Endothelial cell (in vitro differentiated cells): ENCODE measurements at regions not wholly inside any gene's neighbourhood (a gene's known extent, or its start where the extent isn't known, plus 50 kb on each side); places are given as distances from the start of the nearest gene placed in this dataset.

Experiments used
- DNase-seq: peaks from one replicate; pipeline ENCODE4 v3.0.0; 2021; ENCODE audit warnings: low spot score
- H3K27ac Mint-ChIP-seq: one replicate; pipeline ENCODE4 v1.8.0; 2021; ENCODE audit warnings: mixed read lengths, inconsistent platforms; ENCODE audit not compliant: unreplicated experiment
- H3K27me3 Mint-ChIP-seq: one replicate; pipeline ENCODE4 v1.8.0; 2021; ENCODE audit warnings: mild to moderate bottlenecking, moderate library complexity, mixed read lengths, inconsistent platforms; ENCODE audit not compliant: unreplicated experiment
- H3K36me3 Mint-ChIP-seq: one replicate; pipeline ENCODE4 v1.8.0; 2021; ENCODE audit warnings: mild to moderate bottlenecking, low read depth, mixed read lengths, inconsistent platforms; ENCODE audit not compliant: unreplicated experiment
- H3K4me1 Mint-ChIP-seq: one replicate; pipeline ENCODE4 v1.8.0; 2021; ENCODE audit warnings: mild to moderate bottlenecking, mixed read lengths, inconsistent platforms; ENCODE audit not compliant: unreplicated experiment
- H3K4me3 Mint-ChIP-seq: one replicate; pipeline ENCODE4 v1.8.0; 2021; ENCODE audit warnings: mild to moderate bottlenecking, mixed read lengths, inconsistent platforms; ENCODE audit not compliant: unreplicated experiment
- H3K9me3 Mint-ChIP-seq: one replicate; pipeline ENCODE4 v1.8.0; 2021; ENCODE audit warnings: mixed read lengths, inconsistent platforms; ENCODE audit not compliant: unreplicated experiment
- CTCF ChIP-seq: fragments of 200-600 bp; sonication (generic); IDR thresholded peaks from one replicate; pipeline ENCODE4 v1.5.0; 2021; ENCODE audit warnings: antibody characterized with exemption; ENCODE audit not compliant: unreplicated experiment

- no peak for TF ChIP-seq CTCF
- no peak for DNase-seq
- Mint-ChIP-seq H3K27me3 (no peaks in the 10 kb centered on the region), H3K27ac (no peak overlapping the region), H3K9me3 (no peaks in the 10 kb centered on the region), H3K4me1 (no peaks in the 10 kb centered on the region), H3K36me3 (no peaks in the 10 kb centered on the region), H3K4me3 (no peak overlapping the region)
Measured at GRCh38 chr21:20330652-20331051, 667.6 kb upstream of the NCAM2 start.

- Mint-ChIP-seq H3K4me3 (no peak overlapping the region), H3K9me3 (no peaks in the 10 kb centered on the region)
Measured at GRCh38 chr21:20334585-20334984, 663.6 kb upstream of the NCAM2 start.

GRCh38 chr21:20341431-20341830 is 656.8 kb upstream of the NCAM2 start:
- TF ChIP-seq CTCF, result no peak
- Mint-ChIP-seq H3K36me3 (no peaks in the 10 kb centered on the region), H3K4me3 (no peak overlapping the region), H3K9me3 (no peaks in the 10 kb centered on the region), H3K27ac (no peak overlapping the region), H3K27me3 (peaks cover 1% of the 10 kb centered on the region), H3K4me1 (no peaks in the 10 kb centered on the region)
- no peak for DNase-seq

More at GRCh38 chr21:20334585-20334984, 663.6 kb upstream of the NCAM2 start:
- Mint-ChIP-seq H3K27me3 (no peaks in the 10 kb centered on the region), H3K27ac (no peak overlapping the region), H3K4me1 (no peaks in the 10 kb centered on the region), H3K36me3 (no peaks in the 10 kb centered on the region)
- no peak for TF ChIP-seq CTCF
- no peak for DNase-seq

GRCh38 chr21:20343186-20343585 is 655.0 kb upstream of the NCAM2 start:
- Mint-ChIP-seq H3K27ac (no peak overlapping the region), H3K27me3 (peaks cover 1% of the 10 kb centered on the region), H3K9me3 (no peaks in the 10 kb centered on the region), H3K36me3 (no peaks in the 10 kb centered on the region), H3K4me1 (no peaks in the 10 kb centered on the region), H3K4me3 (no peak overlapping the region)
- DNase-seq, result no peak
- no peak for TF ChIP-seq CTCF

GRCh38 chr21:20351138-20351537 is 647.1 kb upstream of the NCAM2 start:
- Mint-ChIP-seq H3K9me3 (no peaks in the 10 kb centered on the region), H3K27me3 (peaks cover 1% of the 10 kb centered on the region), H3K4me1 (no peaks in the 10 kb centered on the region), H3K36me3 (no peaks in the 10 kb centered on the region), H3K27ac (no peak overlapping the region), H3K4me3 (no peak overlapping the region)
- TF ChIP-seq CTCF, result no peak
- DNase-seq, result no peak
